Activated T-cell treated with anti-CD3 and anti-CD28 coated beads, Interleukin-2, amount 50 U/mL, for 24 hours (primary cell): ENCODE measurements at regions not wholly inside any gene's neighbourhood (a gene's known extent, or its start where the extent isn't known, plus 50 kb on each side); places are given as distances from the start of the nearest gene placed in this dataset.

ENCODE experiments used
- DNase-seq: peaks from one replicate; pipeline ENCODE4 v3.0.0-alpha.2; 2020
- H3K27ac Mint-ChIP-seq: 2 replicates; pipeline ENCODE4 v1.8.0; 2020; ENCODE audit warnings: mild to moderate bottlenecking, mixed read lengths
- H3K27me3 Mint-ChIP-seq: 2 replicates; pipeline ENCODE4 v1.8.0; 2020; ENCODE audit warnings: mixed read lengths
- H3K36me3 Mint-ChIP-seq: 2 replicates; pipeline ENCODE4 v1.8.0; 2020; ENCODE audit warnings: low read depth, mixed read lengths
- H3K4me1 Mint-ChIP-seq: 2 replicates; pipeline ENCODE4 v1.8.0; 2020; ENCODE audit warnings: low read depth, mixed read lengths
- H3K4me3 Mint-ChIP-seq: 2 replicates; pipeline ENCODE4 v1.8.0; 2020; ENCODE audit warnings: mild to moderate bottlenecking, moderate library complexity, mixed read lengths
- H3K9me3 Mint-ChIP-seq: 2 replicates; pipeline ENCODE4 v1.8.0; 2020; ENCODE audit warnings: mixed read lengths

DNA sequence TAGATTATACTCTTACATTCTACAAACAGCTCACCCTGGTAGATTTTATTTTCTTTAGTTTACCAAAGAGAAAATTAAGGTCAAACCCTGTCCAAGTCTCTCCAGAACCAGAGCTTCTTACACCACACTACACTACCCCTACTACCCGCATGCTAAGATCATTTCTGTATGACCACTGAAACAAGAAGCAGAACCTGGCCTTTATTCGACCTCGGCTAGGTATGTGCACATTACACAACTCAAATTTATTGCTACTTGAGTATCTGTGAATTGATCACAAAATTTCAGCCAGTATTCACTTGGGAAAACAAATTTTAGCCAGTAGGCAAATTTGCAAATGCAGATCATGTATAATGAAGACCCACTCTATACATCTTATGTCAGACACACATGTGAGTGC lies 2437.0 kb downstream of the PCDH9 start:
- no peak for DNase-seq
- H3K9me3 Mint-ChIP-seq, result peaks cover 17% of the 10 kb centered on the region
- H3K4me1 Mint-ChIP-seq, result no peaks in the 10 kb centered on the region
- no peaks in the 10 kb centered on the region for H3K27me3 Mint-ChIP-seq
- no peaks in the 10 kb centered on the region for H3K36me3 Mint-ChIP-seq
- no peak overlapping the region for H3K27ac Mint-ChIP-seq
- no peak overlapping the region for H3K4me3 Mint-ChIP-seq

DNA sequence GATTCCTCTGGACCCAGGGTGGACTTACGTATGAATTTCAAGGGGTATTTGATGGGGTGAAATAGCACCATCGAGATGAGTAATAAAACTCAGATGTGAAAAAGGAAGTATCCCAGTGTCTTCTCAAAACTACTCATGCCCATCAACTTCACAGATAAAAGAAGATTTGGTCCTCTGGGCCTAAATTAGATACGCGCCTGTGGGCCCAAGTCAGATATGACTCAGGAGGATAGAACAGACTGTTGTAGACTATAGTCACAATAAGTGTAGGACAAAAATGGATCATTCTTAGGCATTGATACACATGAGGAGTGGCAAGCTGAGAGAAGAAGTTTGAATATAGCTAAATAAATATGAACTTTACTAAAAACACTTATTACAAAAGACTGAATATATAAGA lies 2438.8 kb downstream of the PCDH9 start:
- H3K4me3 Mint-ChIP-seq, result no peak overlapping the region
- no peak overlapping the region for H3K27ac Mint-ChIP-seq
- H3K4me1 Mint-ChIP-seq, result no peaks in the 10 kb centered on the region
- peaks cover 20% of the 10 kb centered on the region for H3K9me3 Mint-ChIP-seq
- DNase-seq, result no peak
- no peaks in the 10 kb centered on the region for H3K27me3 Mint-ChIP-seq
- no peaks in the 10 kb centered on the region for H3K36me3 Mint-ChIP-seq

DNA sequence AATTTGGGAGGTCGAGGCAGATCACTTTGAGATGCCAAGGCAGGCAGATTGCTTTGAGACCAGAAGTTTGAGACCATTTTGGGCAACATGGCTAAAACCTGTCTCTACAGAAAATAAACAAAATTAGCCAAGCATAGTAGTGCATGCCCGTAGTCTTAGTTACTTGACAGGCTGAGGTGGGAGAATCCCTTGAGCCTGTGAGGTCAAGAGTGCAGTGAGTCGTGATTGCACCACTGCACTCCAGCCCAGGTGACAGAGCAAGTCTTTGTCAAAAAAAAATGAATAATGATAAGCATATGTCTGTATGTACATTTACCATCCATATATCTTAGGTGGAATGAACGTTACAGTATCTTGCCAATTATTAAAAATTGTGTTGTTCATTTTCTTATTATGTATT lies 2447.7 kb downstream of the PCDH9 start:
- Mint-ChIP-seq H3K36me3 (no peaks in the 10 kb centered on the region), H3K9me3 (peaks cover 24% of the 10 kb centered on the region), H3K4me3 (no peak overlapping the region), H3K27me3 (no peaks in the 10 kb centered on the region), H3K27ac (no peak overlapping the region), H3K4me1 (no peaks in the 10 kb centered on the region)
- no peak for DNase-seq

DNA sequence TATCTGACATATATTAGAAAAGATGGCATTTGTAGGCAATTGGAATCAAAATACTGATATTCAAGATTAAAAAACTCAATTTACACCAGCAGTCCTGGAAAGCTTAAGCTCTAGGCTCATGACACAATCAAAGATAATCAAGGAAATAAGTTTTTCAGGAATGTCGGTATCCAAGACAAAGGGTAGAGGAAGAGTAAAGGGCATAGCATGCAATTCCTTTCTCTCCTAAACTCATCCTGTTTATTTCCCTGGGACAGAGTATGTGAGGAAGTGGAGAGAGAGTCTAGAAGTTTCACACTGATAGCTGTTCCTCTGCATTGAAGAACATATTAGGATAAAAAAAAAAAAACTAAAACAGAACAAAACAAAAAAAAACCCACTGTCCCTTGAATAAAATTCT lies 2452.1 kb downstream of the PCDH9 start:
- no peak for DNase-seq
- Mint-ChIP-seq H3K36me3 (no peaks in the 10 kb centered on the region), H3K9me3 (peaks cover 23% of the 10 kb centered on the region), H3K4me3 (no peak overlapping the region), H3K4me1 (no peaks in the 10 kb centered on the region), H3K27ac (no peak overlapping the region), H3K27me3 (no peaks in the 10 kb centered on the region)

DNA sequence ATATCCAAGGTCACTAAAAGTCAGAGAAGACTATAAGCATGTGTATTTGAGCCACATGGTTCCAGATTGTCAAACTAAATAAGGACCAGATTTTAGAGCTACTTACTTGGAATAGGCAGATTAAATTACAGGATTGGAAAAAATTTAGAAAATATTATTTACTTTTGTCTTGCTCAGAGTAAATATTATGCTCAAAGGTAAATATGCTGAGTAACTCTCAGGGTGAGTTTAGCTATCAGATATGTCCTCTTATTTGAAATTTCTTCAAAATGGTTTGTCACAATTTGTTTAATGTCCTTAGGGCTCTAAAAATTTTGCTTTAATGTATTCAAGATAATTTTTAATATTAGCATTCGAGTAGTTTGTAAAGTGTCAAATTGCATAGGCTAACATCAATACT lies 2455.2 kb downstream of the PCDH9 start:
- no peak overlapping the region for H3K27ac Mint-ChIP-seq
- H3K27me3 Mint-ChIP-seq, result no peaks in the 10 kb centered on the region
- DNase-seq, result no peak
- peaks cover 23% of the 10 kb centered on the region for H3K9me3 Mint-ChIP-seq
- no peaks in the 10 kb centered on the region for H3K36me3 Mint-ChIP-seq
- no peak overlapping the region for H3K4me3 Mint-ChIP-seq
- H3K4me1 Mint-ChIP-seq, result no peaks in the 10 kb centered on the region

DNA sequence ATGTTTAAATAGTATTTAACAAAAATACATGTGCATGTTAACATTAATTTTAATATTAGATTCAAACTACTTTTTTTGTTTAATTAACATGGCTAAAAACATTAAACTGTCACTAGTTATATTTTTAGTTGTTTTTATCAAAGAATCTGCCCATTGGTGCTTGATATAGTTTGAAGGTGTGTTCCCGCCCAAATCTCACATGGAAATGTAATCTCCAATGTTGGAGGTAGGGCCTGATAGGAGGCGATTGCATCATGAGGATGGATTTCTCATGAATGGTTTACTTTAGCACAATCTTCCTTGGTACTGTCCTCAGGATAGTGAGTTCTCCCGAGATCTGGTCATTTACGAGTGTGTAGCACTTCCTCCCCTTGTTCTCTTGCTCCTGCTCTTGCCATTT lies 2459.4 kb downstream of the PCDH9 start:
- Mint-ChIP-seq H3K27ac (no peak overlapping the region), H3K27me3 (no peaks in the 10 kb centered on the region), H3K9me3 (peaks cover 17% of the 10 kb centered on the region), H3K4me1 (no peaks in the 10 kb centered on the region), H3K4me3 (no peak overlapping the region), H3K36me3 (no peaks in the 10 kb centered on the region)
- DNase-seq, result no peak

DNA sequence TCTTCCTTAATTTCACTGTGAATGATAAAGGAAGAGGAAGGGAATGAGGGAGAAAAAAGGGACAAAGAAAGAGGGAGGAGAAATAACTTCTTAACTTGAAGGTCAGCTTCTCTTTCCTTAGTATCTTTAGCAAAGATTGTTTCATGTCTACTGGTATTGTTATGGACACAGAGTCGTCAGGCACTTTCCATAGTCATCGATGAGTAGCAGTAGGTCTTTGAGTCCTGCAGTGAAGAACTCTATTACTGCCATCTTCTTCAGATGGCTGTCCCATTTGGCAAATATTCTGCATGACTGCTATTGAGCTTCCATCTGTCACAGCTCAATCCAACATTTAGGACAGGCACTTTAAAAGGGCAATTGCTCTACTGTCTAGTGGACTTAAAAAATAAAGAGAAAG lies 2463.1 kb downstream of the PCDH9 start:
- H3K27me3 Mint-ChIP-seq, result no peaks in the 10 kb centered on the region
- H3K4me3 Mint-ChIP-seq, result no peak overlapping the region
- H3K9me3 Mint-ChIP-seq, result peaks cover 28% of the 10 kb centered on the region
- H3K27ac Mint-ChIP-seq, result no peak overlapping the region
- no peaks in the 10 kb centered on the region for H3K4me1 Mint-ChIP-seq
- no peaks in the 10 kb centered on the region for H3K36me3 Mint-ChIP-seq
- DNase-seq, result no peak

DNA sequence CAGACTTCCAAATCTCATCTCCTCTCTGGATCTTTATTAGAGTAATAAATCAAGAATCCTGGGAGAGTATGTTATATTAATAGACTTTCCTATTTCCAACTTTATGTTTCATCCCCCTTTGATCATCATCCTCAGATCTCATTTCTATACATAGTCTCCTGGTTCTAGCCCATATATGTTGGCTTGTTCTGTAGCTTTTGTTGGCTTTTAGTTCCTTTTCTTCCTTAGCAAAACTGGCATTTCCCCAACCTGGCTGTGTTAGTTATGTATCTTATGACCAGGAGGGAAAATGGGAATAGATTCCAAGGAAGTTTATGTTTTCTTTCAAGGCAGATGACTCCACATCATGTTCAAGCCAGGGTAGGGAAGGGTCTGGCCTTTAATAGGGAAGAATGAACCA lies 2464.5 kb downstream of the PCDH9 start:
- no peak for DNase-seq
- Mint-ChIP-seq H3K4me1 (no peaks in the 10 kb centered on the region), H3K36me3 (no peaks in the 10 kb centered on the region), H3K27me3 (no peaks in the 10 kb centered on the region), H3K27ac (no peak overlapping the region), H3K9me3 (peaks cover 23% of the 10 kb centered on the region), H3K4me3 (no peak overlapping the region)

DNA sequence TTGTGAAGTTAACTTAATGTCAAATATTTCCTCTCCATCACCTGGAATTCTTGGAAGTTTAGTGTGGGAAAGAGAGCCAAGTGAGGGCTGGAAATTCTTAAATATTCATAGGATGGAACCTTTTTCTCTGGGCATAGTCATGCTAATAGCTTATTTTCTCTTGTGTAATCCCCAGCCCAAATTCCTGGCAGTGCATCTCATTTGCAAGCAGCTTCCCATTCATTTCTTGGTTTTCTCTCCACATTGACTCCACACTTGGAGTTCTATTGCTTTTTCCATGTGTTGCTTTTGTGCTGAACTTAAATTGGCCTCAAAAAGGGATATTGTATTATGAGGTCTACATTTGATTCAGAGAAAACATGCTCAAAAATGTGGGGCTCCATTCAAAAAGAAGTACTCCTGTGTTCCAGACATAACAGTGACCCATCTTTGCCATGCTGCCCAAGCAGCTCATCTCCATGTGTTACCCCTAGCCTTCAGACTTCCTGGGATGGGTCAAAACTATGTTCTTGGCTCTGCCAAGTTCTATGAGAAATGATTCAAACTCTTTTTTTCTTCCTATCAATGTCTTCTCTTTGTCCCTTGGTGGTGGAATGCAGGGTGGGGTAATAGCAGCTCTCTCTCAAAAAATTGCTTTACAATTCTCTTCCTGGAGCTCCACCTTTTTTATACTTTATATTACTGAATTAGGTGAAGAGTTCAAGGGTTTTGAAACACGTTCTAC lies 2471.5 kb downstream of the PCDH9 start:
- no peak overlapping the region for H3K27ac Mint-ChIP-seq

DNA sequence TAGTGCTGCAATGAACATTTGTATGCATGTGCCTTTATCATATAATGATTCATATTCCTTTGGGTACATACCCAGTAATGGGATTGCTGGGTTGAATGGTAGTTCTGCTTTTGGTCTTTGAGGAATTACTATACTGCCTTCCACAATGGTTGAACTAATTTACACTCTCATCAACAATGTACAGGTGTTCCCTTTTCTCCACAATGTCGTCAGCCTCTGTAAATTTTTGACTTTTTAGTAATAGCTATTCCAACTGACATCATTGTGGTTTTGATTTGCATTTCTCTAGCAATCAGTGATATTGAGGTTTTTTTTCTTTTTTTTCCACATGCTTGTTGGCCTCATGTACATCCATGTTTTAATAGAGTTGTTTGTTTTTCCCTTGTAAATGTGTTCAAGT lies 2473.5 kb downstream of the PCDH9 start:
- Mint-ChIP-seq H3K9me3 (peaks cover 20% of the 10 kb centered on the region), H3K27ac (no peak overlapping the region), H3K36me3 (no peaks in the 10 kb centered on the region), H3K4me3 (no peak overlapping the region), H3K27me3 (no peaks in the 10 kb centered on the region), H3K4me1 (no peaks in the 10 kb centered on the region)
- no peak for DNase-seq

More for the DNA sequence above, 2471.5 kb downstream of the PCDH9 start:
- no peak overlapping the region for H3K4me3 Mint-ChIP-seq
- H3K36me3 Mint-ChIP-seq, result no peaks in the 10 kb centered on the region
- no peaks in the 10 kb centered on the region for H3K4me1 Mint-ChIP-seq
- peaks cover 21% of the 10 kb centered on the region for H3K9me3 Mint-ChIP-seq
- no peaks in the 10 kb centered on the region for H3K27me3 Mint-ChIP-seq
- DNase-seq, result no peak

DNA sequence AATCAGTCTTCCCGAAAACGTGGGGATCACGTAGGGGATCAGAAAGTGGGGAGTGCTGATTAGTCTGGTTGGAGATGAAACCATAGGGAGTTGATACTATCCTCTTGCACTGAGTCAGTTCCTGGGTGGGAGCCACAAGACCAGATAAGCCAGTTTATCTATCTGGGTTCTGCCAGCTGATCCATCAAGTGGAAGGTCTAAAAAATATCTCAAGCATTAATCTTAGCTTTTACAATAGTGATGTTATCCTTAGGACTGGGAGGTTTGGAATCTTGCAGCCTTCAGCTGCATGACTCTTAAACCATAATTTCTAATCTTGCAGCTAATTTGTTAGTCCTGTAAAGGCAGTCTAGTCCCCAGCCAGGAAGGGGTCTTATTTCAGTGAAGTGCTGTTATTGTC lies 2474.2 kb downstream of the PCDH9 start:
- Mint-ChIP-seq H3K36me3 (no peaks in the 10 kb centered on the region), H3K27me3 (no peaks in the 10 kb centered on the region), H3K4me3 (no peak overlapping the region)

DNA sequence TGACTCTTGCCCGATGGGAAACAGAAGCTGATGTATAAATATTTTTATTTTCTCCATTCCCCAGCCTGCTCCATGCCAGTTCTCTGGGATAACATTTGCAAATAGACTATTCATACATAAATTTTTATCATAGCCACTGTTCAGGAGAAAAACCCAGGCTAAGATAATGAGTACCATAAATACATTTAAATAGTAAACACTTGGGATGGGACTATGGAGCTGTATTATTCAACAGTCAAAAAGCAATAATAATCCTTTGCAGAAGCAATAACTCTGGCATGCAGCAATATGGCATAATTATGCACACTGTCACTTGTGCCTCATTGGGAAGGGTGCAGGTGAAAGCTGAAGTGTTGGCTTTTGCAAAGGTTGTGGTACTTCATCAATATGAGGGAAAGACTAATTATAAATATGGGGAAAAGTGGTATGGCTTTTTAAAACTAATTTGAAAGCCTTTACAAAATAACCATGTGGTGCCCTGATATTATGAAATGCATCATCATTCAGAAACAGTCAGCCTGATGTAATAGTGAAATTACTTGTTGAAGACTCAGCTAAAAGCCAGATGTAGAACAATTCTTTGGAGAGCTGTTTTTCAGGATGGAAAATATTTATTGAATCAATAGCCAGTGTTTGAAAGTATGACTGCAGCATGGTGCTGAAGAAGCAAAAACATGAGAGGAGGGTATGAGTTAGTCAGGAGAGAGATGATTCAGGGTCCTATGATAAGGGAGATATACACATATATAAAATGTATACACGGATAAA lies 2476.7 kb downstream of the PCDH9 start:
- no peak overlapping the region for H3K27ac Mint-ChIP-seq
- H3K27me3 Mint-ChIP-seq, result no peaks in the 10 kb centered on the region
- H3K9me3 Mint-ChIP-seq, result peaks cover 18% of the 10 kb centered on the region
- no peak overlapping the region for H3K4me3 Mint-ChIP-seq
- DNase-seq, result no peak
- no peaks in the 10 kb centered on the region for H3K4me1 Mint-ChIP-seq
- no peaks in the 10 kb centered on the region for H3K36me3 Mint-ChIP-seq

More for the DNA sequence above, 2474.2 kb downstream of the PCDH9 start:
- Mint-ChIP-seq H3K27ac (no peak overlapping the region), H3K9me3 (peaks cover 21% of the 10 kb centered on the region), H3K4me1 (no peaks in the 10 kb centered on the region)
- no peak for DNase-seq

DNA sequence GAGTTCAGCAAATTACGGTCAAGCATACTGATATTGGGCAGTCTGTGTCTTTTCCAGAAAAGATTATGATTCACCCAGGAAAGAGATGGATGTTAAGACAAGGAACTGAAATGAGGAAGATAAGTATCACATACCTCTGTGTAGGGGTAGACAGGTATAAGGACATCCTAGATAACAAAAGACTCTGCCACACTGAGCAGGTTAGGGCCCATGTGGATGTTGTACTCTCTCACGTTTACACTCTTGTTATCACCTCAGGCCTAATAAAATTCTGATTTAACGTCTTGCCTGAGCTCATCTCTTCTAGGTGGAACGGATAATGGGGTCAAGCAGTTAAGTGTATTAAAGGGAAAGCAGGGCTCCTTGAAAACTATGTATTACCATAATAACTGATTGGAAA lies 2480.8 kb downstream of the PCDH9 start:
- H3K4me1 Mint-ChIP-seq, result no peaks in the 10 kb centered on the region

DNA sequence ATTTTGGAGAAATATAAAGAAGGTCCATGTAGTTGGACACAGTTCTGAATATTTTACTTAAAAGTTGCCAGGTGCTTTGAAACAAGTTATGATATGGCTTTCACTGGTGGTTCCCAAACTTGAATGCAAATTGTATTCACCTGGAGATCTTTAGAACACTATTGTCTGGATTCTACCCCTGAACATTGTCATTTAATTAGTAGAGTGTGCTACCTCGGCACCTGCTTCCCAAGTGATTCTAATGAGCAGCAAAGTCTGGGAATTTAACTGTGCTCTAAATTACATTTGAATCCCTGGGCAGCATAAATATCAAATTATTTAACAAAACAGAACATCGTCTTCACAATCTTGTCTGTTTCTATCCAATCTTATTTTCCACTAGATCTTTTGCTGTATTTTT lies 2483.3 kb downstream of the PCDH9 start:
- Mint-ChIP-seq H3K9me3 (peaks cover 14% of the 10 kb centered on the region), H3K27ac (no peak overlapping the region), H3K27me3 (no peaks in the 10 kb centered on the region), H3K4me1 (no peaks in the 10 kb centered on the region), H3K36me3 (no peaks in the 10 kb centered on the region), H3K4me3 (no peak overlapping the region)
- DNase-seq, result no peak

More for the DNA sequence above, 2480.8 kb downstream of the PCDH9 start:
- Mint-ChIP-seq H3K27me3 (no peaks in the 10 kb centered on the region), H3K36me3 (no peaks in the 10 kb centered on the region), H3K9me3 (peaks cover 13% of the 10 kb centered on the region), H3K27ac (no peak overlapping the region), H3K4me3 (no peak overlapping the region)
- DNase-seq, result no peak

DNA sequence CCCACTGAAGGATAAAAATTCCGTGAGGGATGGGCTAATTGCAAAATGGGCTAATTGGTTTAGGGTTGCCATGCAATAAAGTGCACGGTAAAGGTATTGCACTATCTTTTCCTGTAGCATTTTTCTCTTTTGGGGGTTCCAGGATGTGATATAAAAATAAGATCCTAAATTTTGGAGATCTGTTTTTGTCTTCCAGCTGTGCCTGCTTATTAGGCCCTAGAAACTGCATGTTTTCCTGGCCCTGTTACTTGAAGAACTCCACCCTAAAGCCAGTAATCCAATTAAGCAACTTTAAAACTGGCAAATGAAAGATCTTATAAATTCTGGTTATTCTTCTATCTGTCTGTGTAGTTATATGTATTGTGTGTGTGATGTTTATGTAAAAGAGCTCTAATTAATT lies 2489.6 kb downstream of the PCDH9 start:
- H3K4me3 Mint-ChIP-seq, result no peak overlapping the region
- H3K4me1 Mint-ChIP-seq, result no peaks in the 10 kb centered on the region
- H3K36me3 Mint-ChIP-seq, result no peaks in the 10 kb centered on the region
- no peaks in the 10 kb centered on the region for H3K27me3 Mint-ChIP-seq
- H3K9me3 Mint-ChIP-seq, result peaks cover 12% of the 10 kb centered on the region
- no peak overlapping the region for H3K27ac Mint-ChIP-seq
- DNase-seq, result no peak
